Vagina (tissue), 2 donors: ENCODE measurements at regions not wholly inside any gene's neighbourhood (a gene's known extent, or its start where the extent isn't known, plus 50 kb on each side); places are given as distances from the start of the nearest gene placed in this dataset.

Experiments used
- DNase-seq, 2 donors: peaks; one replicate each; pipeline ENCODE4 v3.0.0-alpha.2; 2017; ENCODE audit errors: extremely low spot score in 2 of 2
- H3K27ac ChIP-seq: fragments of 200-600 bp; sonication (generic); one replicate; pipeline ENCODE4 v1.5.1; 2019
- H3K27me3 ChIP-seq: fragments of 200-600 bp; sonication (generic); one replicate; pipeline ENCODE4 v1.5.1; 2019
- H3K36me3 ChIP-seq, 2 donors: fragments of 200-600 bp; sonication (generic); one replicate each; pipeline ENCODE4 v1.5.1; 2017 to 2019
- H3K4me1 ChIP-seq: fragments of 200-600 bp; sonication (generic); one replicate; pipeline ENCODE4 v1.5.1; 2019
- H3K4me3 ChIP-seq, 2 donors: fragments of 200-600 bp; sonication (generic); 1 replicate in 1 of 2; 2 replicates in 1 of 2; pipeline ENCODE4 v1.5.1; 2016 to 2019
- H3K9me3 ChIP-seq: fragments of 200-600 bp; sonication (generic); one replicate; pipeline ENCODE4 v1.5.1; 2019
- CTCF ChIP-seq, 3 experiments: fragments of 450-650 bp in 2 of 3; fragments of 200-600 bp in 1 of 3; sonication (generic) in 1 of 3; IDR thresholded peaks; one replicate each; pipeline ENCODE4 v1.5.1; 2017 to 2019; ENCODE audit warnings: antibody characterized with exemption in 3 of 3, mild to moderate bottlenecking in 2 of 3, moderate library complexity in 2 of 3
- POLR2A ChIP-seq, 2 donors: fragments of 450-650 bp; IDR thresholded peaks; one replicate each; pipeline ENCODE4 v1.6.1; 2017; ENCODE audit warnings: antibody characterized with exemption in 2 of 2, mild to moderate bottlenecking in 2 of 2, moderate library complexity in 2 of 2
- POLR2AphosphoS5 ChIP-seq, 2 donors: sonication (generic); formaldehyde crosslinking; IDR thresholded peaks; one replicate each; pipeline ENCODE4 v1.9.0; 2017; ENCODE audit warnings: antibody characterized with exemption in 2 of 2, mild to moderate bottlenecking in 2 of 2, low read depth in 1 of 2; ENCODE audit not compliant: insufficient read depth in 1 of 2
- intact Hi-C: fragments of 100-400 bp; cut with DNase I; formaldehyde crosslinking; loops from one replicate; pipeline ENCODE4 v1.15.1; 2023

- no peak overlapping the region for H3K4me3 ChIP-seq
- intact Hi-C loops, result no loop called here
- H3K9me3 ChIP-seq, result no peaks in the 10 kb centered on the region
- TF ChIP-seq POLR2AphosphoS5 (IDR thresholded peaks at IDR 0.05; ENCODE audit: insufficient read depth in 1 of 2, low read depth in 1 of 2) (no peak), POLR2A (IDR thresholded peaks at IDR 0.05) (no peak), CTCF (IDR thresholded peaks at IDR 0.05) (no peak)
- peaks cover 8% of the 10 kb centered on the region for H3K4me1 ChIP-seq
- H3K36me3 ChIP-seq, result no peaks in the 10 kb centered on the region
- no peaks in the 10 kb centered on the region for H3K27me3 ChIP-seq
- DNase-seq, result no peak
- H3K27ac ChIP-seq, result no peak overlapping the region
Measured at GRCh38 chr7:82595176-82595575, 151.6 kb upstream of the CACNA2D1 start.

- Histone ChIP-seq H3K36me3 (no peaks in the 10 kb centered on the region), H3K9me3 (no peaks in the 10 kb centered on the region), H3K4me1 (peaks cover 8% of the 10 kb centered on the region), H3K4me3 (no peak overlapping the region), H3K27ac (no peak overlapping the region), H3K27me3 (no peaks in the 10 kb centered on the region)
- TF ChIP-seq POLR2AphosphoS5 (IDR thresholded peaks at IDR 0.05; ENCODE audit: insufficient read depth in 1 of 2, low read depth in 1 of 2) (no peak), CTCF (IDR thresholded peaks at IDR 0.05) (no peak)
- intact Hi-C loops, result no loop called here
- DNase-seq, result no peak
Measured at GRCh38 chr7:82594665-82595064, 151.1 kb upstream of the CACNA2D1 start.

GRCh38 chr7:82593780-82594179, 150.2 kb upstream of the CACNA2D1 start:
- TF ChIP-seq POLR2AphosphoS5 (IDR thresholded peaks at IDR 0.05; ENCODE audit: insufficient read depth in 1 of 2, low read depth in 1 of 2), result peak in 1 of 2 donors; percentile 56
- TF ChIP-seq CTCF (IDR thresholded peaks at IDR 0.05), result no peak
- TF ChIP-seq POLR2A (IDR thresholded peaks at IDR 0.05), result no peak
- peaks cover 8% of the 10 kb centered on the region for H3K4me1 ChIP-seq
- H3K9me3 ChIP-seq, result no peaks in the 10 kb centered on the region
- DNase-seq, result no peak
- no peaks in the 10 kb centered on the region for H3K27me3 ChIP-seq
- H3K4me3 ChIP-seq, result no peak overlapping the region
- H3K27ac ChIP-seq, result no peak overlapping the region
- H3K36me3 ChIP-seq, result no peaks in the 10 kb centered on the region
- intact Hi-C loops, result no loop called here

GRCh38 chr7:82592416-82592815, 148.8 kb upstream of the CACNA2D1 start:
- Histone ChIP-seq H3K4me3 (no peak overlapping the region), H3K9me3 (no peaks in the 10 kb centered on the region), H3K27me3 (no peaks in the 10 kb centered on the region), H3K36me3 (no peaks in the 10 kb centered on the region), H3K27ac (no peak overlapping the region), H3K4me1 (peaks cover 8% of the 10 kb centered on the region)
- DNase-seq, result no peak
- TF ChIP-seq POLR2AphosphoS5 (IDR thresholded peaks at IDR 0.05; ENCODE audit: insufficient read depth in 1 of 2, low read depth in 1 of 2) (no peak), POLR2A (IDR thresholded peaks at IDR 0.05) (no peak), CTCF (IDR thresholded peaks at IDR 0.05) (no peak)
- intact Hi-C loops, result no loop called here

- Histone ChIP-seq H3K9me3 (no peaks in the 10 kb centered on the region), H3K36me3 (no peaks in the 10 kb centered on the region), H3K27ac (no peak overlapping the region), H3K4me1 (no peaks in the 10 kb centered on the region), H3K27me3 (no peaks in the 10 kb centered on the region), H3K4me3 (no peak overlapping the region)
- intact Hi-C loops, result no loop called here
- no peak for DNase-seq
- TF ChIP-seq POLR2AphosphoS5 (IDR thresholded peaks at IDR 0.05; ENCODE audit: insufficient read depth in 1 of 2, low read depth in 1 of 2) (no peak), POLR2A (IDR thresholded peaks at IDR 0.05) (no peak), CTCF (IDR thresholded peaks at IDR 0.05) (no peak)
Measured at GRCh38 chr7:82579047-82579446, 135.5 kb upstream of the CACNA2D1 start.
